PFSK-1 (cell line): ENCODE measurements at regions not wholly inside any gene's neighbourhood (a gene's known extent, or its start where the extent isn't known, plus 50 kb on each side); places are given as distances from the start of the nearest gene placed in this dataset.

ENCODE experiments used
- POLR2AphosphoS5 ChIP-seq: IDR thresholded peaks from 2 replicates; pipeline ENCODE4 v1.6.1; 2012; ENCODE audit warnings: low read depth, mild to moderate bottlenecking, control low read depth, low read length, moderate library complexity
- TAF1 ChIP-seq: IDR thresholded peaks from 2 replicates; pipeline ENCODE4 v1.6.1; 2012; ENCODE audit warnings: low read length, control low read depth, borderline replicate concordance; ENCODE audit not compliant: insufficient read depth
- TF ChIP-seq, protein P1 (sequence below), 2 experiments: IDR thresholded peaks; 2 replicates each; pipeline versions ENCODE4 v1.6.1 to v1.8.0; 2011 to 2012; ENCODE audit warnings: low read depth in 2 of 2, low read length in 2 of 2, control low read depth in 1 of 2, inconsistent platforms in 1 of 2, mild to moderate bottlenecking in 1 of 2, moderate library complexity in 1 of 2; ENCODE audit not compliant: insufficient read depth in 1 of 2

DNA sequence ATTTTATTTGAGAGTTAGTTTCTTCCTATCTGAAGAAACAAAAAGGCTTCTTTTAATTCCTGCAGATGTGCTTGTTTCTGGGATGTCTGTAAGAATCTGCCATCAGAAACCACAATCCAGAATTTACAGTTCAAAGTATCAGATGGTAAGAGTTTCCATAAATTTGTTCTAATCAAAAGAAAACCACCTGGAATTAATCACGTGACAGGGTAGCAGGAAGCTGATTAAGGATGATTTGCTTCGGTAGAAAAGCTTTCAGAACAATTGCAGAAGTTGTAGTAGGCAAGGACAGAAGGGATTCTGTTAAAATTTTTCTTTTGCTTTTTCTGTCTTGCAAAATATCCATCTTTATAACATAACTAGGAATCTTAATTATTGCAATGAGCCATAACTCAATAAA is 1975.1 kb upstream of the AGA start:
- TF ChIP-seq, protein P1, sequence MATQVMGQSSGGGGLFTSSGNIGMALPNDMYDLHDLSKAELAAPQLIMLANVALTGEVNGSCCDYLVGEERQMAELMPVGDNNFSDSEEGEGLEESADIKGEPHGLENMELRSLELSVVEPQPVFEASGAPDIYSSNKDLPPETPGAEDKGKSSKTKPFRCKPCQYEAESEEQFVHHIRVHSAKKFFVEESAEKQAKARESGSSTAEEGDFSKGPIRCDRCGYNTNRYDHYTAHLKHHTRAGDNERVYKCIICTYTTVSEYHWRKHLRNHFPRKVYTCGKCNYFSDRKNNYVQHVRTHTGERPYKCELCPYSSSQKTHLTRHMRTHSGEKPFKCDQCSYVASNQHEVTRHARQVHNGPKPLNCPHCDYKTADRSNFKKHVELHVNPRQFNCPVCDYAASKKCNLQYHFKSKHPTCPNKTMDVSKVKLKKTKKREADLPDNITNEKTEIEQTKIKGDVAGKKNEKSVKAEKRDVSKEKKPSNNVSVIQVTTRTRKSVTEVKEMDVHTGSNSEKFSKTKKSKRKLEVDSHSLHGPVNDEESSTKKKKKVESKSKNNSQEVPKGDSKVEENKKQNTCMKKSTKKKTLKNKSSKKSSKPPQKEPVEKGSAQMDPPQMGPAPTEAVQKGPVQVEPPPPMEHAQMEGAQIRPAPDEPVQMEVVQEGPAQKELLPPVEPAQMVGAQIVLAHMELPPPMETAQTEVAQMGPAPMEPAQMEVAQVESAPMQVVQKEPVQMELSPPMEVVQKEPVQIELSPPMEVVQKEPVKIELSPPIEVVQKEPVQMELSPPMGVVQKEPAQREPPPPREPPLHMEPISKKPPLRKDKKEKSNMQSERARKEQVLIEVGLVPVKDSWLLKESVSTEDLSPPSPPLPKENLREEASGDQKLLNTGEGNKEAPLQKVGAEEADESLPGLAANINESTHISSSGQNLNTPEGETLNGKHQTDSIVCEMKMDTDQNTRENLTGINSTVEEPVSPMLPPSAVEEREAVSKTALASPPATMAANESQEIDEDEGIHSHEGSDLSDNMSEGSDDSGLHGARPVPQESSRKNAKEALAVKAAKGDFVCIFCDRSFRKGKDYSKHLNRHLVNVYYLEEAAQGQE (IDR thresholded peaks at IDR 0.05; ENCODE audit: insufficient read depth in 1 of 2, low read depth in 2 of 2, low read length in 2 of 2), result no peak
- TF ChIP-seq TAF1 (no peak), POLR2AphosphoS5 (no peak)
